GM21576 (cell line): ENCODE measurements at regions not wholly inside any gene's neighbourhood (a gene's known extent, or its start where the extent isn't known, plus 50 kb on each side); places are given as distances from the start of the nearest gene placed in this dataset.

ENCODE experiments used
- ATAC-seq: cut with Tn5 transposase; IDR thresholded peaks from one replicate; pipeline ENCODE4 v1.9.1; 2021; ENCODE audit warnings: mild to moderate bottlenecking, moderate library complexity; ENCODE audit not compliant: unreplicated experiment

DNA sequence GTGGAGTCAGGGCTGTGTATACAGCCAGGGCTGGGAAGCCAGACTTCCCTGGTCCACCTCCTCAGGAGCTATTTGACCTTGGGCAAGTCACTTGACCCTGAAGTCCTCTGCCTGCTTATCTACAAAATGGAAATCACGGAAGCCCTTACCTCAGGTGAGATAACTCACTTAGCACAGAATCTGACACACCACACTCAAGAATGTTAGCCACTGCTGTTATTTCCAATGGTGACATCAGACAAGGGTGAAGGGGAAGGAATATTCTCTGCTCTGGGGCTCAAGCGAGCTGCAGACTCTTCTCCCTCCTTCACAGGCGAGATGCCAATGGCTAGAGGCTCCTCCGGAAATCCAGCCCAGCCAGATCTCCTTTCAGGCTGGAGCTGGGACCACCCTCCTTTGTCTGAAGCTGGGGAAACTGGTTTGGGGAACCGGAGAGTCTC lies 189.6 kb downstream of the HAUS1 start:
- no peak for ATAC-seq

DNA sequence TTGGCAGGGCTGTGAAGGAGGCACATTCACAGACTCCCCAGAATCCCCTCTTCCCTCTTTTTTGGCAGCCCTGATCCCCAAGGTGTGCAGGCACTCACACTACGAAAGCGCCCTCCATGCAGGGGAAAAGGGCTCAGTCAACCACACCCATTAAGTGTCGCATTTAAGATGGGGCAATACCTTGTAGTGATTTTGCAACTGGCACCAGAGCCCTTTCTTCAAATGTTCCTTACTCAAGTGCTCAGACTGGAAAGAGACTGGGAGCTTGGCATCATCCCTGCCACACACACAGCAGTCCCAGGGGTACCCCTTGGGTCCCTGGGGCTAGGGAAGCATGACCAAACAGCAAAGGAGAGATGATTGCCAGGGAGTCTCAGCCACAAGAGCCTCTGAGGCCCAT lies 190.1 kb downstream of the HAUS1 start:
- no peak for ATAC-seq

DNA sequence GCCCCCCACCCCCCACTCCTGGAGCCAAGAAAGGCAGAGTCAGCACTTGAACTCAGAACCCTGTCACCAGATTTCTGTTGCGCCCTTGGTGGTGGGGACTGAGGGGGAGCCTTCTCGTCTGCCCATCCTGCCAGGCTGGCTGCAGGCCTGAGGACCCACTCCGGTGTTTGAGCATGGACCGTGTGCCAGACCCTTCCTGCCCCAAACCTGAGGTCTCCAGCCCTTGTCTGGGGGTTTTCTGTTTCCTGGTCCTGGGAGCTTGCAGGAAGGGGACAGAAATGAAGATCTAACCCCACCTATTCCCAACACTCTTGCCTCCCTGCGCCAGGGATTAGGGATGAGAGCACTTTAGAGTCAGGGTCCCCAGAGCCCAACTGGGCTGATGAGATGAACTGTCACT lies 190.6 kb downstream of the HAUS1 start:
- ATAC-seq: no peak

DNA sequence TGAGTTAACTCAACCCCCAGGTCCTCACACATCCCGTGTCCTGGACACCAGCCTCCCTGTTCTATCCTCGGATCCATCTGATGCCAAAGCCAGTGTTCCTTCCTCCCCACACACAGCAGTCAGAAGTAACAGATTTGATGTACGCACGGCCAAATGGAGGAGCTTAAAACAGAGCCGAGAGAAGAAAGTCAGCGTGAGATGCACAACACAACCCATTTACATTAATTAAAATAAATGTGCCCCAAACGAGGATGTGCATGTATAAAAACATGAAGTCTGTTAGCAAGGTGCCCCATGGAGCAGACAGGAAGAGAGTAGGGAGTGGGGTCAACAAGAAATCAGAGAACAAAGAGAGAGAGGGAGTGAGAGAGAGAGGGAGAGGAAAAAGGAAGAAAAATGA lies 191.2 kb downstream of the HAUS1 start:
- ATAC-seq: no peak

DNA sequence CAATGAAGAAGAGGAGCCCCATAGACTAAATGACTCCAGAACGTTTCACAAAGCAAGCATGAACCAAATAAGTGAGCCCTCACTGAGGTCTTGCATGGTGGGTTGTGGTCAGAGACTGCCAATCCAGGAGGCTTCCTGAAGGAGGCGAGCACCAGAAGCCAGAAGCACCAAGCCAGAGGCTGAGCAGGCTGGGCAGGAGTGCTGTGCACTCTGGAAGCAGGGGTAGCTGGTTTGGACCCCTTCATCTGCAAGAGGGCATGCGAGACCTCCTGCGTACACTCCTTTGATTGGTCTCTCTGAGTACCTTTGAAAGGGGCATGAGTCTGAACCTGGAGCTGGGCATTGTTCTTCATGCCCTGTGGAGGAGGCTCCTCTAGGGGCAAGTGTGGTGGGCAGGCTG lies 192.5 kb downstream of the HAUS1 start:
- ATAC-seq: no peak

DNA sequence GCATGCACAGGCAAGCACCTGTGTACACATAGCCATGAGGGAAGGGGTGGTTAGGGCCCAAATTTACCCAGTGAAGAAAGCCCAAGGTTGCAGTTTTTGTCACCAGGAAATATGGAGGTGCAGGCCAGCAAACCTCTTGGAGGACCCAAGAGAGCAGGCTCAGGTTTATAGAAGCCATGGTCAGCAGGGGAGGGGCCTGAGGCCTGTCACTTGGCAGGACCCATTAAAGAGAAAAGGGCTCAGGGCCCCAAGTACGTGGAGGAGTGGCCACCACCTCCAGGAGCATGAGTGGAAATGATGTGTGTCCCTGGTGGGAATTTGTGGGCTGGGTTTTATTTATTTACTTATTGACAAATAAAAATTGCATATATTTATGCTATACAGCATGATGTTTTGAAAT lies 192.9 kb downstream of the HAUS1 start:
- no peak for ATAC-seq

DNA sequence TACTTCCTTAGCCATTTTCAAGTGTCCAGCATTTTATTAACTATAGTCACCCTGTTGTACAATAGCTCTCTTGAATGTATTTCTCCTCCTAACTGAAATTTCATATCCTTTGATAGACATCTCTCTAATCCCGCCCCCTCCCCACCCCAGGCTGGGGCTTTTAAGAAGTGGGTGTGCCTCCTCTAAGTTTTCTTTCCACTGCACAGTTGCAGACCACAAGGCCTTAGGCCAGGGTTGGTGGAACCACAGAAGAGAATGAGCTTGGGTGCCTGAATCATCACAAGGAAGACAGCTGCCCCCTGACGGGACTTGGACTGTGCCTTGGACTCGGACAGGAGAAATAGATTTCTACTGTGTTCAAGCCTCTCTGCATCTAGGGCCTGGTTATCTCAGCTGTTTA lies 193.4 kb downstream of the HAUS1 start:
- ATAC-seq: no peak

DNA sequence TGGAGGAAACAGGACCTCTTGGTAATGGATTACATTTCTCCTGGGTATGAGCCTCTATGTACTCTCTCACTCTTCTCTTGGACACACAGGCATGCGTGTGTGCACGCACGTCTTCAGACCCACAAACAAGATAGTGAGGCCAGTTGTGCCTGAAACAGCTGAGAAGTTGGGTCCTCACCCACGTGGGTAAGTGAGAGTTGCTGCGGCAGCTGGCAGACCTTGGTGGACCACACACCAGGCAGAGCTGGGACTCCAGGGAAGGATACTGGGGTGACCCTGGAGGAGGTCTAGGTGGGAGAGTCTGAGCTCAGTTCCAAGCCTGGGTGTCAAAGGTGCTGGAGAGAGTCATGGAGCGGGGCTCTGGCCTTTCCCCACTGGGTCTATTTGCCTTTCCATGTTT lies 194.3 kb downstream of the HAUS1 start:
- ATAC-seq: no peak

DNA sequence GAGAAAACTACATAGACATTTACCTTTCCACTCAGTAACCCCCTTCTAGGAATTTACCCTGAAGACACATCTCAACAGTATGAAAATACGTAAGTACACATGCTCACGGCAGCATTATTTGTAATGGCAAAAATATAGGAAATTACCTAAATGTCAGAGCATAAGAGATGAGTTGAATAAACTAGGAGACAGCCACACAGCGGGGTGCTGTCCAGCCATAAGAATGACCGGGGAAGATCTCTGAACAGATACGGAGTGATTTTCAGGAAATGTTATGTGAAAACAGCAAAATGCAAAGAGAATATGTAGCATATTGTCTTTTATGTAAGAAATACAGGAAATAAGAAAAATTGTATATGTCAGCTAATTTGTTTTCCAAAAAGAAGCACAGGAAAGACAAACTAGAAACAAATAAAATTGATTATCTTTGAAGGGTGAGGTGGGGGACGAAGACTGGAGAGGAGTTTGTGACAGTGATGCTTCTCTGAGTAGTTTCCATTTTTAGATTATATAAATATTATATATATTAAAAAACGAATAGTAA lies 195.4 kb downstream of the HAUS1 start:
- no peak for ATAC-seq

DNA sequence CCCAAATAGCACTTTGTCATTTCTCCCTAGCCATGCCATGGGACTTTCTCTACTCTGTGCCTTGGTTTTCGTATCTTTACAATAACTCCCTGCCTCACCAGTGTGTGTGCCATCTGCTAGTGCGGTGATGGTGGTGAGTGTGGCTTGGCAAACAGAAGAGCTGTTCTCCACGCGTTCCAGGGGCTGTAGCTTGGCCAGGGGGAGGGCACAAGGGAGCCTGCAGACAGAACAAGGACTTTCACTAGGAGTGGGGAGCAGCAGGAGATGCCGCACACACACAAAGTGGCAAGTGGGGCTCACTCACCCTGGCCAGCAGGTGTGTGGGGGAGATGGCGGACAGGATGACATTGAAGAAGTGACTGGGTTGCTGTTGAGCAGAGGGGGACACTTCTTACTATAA lies 196.9 kb downstream of the HAUS1 start:
- no peak for ATAC-seq

DNA sequence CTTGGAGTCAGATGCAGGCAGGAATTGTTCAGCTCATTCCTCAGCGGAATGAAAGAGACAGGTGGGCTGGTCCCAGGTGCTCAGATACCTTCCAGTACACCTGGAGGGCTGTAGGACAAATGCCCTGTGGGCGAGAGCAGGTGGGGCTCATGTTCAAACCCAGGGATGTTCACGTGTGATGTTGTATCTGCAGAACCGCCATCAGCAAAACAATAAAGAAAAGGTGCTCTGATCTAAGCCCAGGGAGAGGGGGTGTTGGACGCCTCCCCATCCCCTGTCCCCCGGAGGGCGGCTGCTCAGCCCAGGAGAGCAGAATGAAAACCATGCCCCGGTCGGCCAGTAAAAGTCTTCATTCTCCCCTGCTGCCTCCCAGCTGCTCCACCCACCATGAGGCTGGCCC lies 197.4 kb downstream of the HAUS1 start:
- no peak for ATAC-seq

DNA sequence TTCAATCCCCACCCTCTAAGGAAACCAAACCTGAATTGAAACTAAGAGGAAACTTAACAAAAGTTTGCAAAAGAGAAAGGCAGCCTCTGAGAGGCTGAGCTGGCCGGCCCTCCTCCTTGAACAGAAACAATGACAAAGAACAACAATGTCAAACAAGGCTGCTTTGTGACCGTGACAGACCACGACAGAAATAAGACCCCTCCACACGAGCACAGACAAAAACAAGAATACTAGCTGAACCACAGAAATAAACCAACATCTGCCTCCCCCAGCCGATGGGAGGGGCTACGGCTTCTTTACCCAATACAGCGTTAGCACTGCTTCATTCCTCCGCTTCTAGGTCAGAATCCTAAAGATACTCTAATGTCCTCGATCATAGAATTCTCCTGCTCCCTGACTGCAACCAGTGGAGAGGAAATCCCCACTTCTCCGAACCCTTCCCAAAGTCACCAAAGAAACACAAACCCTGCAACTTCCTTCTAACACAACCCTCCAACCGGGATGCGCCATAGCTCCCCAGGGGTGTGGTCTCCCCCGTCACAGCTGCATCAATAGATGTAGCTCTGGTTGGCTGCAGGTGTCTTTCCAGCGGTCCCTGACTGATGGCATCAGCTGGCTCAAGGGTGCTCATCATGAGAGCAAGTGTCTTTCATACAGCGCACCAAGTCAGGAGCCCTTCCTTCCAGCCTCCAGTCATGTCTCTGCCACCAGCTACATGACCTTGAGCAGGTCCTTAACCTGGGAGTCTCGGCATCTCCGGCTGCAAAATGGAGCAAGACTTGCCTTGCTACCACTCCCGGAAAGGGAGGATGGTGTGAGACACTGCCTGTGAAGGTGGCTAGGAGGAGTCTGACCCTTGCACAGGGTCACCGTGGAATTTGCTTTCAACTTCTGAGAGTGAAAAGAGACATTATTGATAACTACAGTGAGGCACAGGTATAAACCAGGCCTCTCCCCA lies 198.6 kb downstream of the HAUS1 start:
- ATAC-seq: no peak

DNA sequence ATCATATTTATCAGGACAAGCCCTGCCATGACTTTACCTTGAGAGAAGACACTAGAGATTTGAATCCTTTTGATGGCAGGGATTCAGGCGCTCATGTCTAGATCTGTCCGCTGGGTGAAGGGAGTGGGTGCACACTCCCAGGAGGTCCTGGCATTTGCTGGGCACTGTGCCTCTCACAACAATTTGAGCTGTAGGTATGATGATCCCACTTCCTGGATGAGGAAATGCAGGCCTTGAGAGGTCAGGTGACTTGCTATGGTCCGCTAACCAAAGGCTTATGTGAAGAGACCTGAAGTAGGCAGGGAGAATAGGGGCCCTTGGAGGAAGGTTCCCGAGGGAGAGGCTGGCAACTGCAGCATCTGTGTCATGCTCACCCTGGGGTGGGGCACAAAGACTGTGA lies 206.1 kb downstream of the HAUS1 start:
- ATAC-seq: no peak

DNA sequence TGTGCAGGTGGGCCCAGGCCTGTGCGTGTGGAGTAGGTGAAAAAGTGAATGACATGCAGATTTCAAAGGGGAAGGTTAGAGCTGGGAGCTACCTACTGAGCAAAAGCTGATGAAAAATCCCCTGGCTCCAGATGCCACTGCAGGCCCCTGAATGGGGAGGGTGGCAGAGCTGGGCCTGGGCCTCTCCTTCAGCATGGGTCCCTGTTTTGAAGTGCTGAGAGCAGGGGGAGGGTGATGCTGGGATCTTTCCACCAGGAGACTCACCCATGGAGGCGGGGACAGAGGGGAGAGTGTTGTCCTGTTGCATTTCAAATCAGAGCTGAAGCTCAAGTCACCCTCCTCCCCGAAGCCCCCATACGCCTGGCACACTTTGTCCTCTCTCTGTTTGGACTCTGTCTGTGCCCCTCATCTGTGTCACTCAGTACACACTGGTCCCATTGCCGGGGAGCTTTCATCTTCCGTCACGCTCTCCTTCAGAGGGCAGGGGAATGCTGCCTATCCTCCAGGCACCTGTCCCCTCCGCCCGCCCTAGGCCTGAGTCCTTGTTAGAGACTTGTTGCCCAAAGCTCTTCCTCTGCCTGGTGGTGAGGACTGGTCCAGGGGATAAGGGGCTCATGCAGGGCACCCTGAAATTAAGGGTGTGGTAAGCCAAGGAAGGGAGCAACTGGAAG lies 206.6 kb downstream of the HAUS1 start:
- ATAC-seq: no peak

DNA sequence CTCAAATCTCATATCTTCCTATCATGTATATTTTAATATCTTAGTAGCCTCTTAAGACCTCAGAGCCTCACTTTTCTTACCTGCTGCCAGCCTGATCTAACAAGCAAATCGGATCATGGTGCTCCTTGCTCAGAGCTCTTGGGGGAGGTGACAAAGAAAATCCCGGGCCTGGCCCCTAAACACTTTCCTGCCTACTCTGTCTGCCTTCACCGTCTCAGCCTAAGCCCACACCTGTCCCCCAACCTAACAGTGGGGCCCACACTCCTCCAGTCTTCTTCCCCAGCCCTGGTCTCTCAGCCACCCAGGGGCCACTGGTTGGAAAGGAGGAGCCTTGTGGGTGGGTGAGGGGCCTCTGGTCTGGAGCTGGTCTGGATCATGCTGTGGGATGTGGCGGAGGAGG lies 207.3 kb downstream of the HAUS1 start:
- ATAC-seq: no peak

DNA sequence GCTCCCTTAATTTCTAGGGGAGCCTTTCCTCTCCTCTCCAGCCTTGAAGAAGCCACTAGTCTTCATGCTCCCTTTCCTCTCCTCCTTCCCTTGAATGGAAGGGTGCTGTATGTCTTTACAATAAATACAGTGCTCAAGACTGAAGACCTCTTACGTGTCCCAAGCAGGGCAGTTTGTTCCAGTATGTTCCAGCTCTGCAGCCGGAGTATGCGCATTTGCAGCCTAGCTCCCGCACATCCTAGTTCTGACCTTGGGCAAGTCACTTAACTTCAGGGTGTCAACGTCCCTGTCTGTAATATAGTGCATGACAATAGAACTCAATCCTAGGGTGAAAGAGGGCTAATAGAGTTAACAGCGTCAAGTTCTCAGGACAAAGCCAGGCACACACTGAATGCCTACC lies 208.0 kb downstream of the HAUS1 start:
- no peak for ATAC-seq

DNA sequence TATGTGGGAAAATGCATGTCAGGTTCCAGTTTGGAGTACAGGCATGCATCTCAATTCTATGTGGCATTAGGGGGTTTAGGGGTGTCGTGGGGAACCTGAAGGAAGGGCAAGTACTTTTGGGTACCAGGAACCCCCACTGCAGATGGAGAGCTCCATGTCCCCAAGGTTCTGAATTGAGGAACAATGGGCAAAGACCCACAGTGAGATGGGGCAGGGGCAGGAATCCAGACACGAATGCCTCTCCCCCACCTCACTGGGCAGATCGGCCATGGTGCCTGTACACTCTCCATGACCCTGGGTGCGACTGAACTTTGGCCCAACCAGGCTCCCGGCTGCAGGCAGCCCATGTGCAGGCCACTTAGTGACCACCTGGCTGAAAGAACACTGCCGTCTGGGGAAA lies 209.3 kb downstream of the HAUS1 start:
- ATAC-seq: no peak

DNA sequence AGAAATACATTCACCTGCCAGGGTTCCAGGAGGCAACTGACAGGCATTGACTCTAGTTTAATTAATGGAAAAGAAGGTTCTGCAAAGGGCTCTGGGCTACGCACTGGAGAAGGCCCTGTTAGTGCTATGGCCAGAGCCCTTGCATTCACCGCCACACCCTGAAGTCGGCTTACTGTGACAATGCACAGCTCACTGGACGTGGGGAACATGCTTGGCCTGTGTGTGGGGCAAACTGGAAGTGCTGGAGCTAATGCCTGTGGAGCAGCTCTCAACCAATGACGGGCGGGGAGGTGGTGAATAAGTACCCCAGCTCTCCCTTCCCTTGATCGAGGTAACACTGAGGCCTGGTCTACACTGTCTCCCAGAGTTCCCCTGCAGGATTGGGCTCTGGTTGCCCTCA lies 209.8 kb downstream of the HAUS1 start:
- ATAC-seq: no peak

DNA sequence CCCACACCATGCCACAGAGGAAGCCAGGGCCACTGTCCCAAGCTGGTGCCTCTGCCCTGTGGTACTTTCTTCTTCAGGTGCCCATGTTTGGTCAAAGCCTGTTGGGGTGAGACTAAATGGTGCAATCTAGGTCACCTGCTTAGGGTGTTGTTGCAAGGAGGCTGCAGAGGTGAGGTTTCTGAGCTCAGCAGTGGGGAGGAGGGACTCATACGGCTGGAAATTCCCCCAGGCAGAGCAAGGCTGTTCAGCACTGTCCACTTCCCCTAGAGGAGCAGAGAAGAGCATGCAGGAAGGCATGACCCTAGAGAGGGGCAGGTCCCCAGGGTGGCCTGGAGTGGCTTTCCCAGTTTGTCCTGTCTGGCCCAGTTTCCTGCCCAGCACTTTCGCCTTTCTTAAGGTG lies 211.0 kb downstream of the HAUS1 start:
- ATAC-seq: no peak

DNA sequence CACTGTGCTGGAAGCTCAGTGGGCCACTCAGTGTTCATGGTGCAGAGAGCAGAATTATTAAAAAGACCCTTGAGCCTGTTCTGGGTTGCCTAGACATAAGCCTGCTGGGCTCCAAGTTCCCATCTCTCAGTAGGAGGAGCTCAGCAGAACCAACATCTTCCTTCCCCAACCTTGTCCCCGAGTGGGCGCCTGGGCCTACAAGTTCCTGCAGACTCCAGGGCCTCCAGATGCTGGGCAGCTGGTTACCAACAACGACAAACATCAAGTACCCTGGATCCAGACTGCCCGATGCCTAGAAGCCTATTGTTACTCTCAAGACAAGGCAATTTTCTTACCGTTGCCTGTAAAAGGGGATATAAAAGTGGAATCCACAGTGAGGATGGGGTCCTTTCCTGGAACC lies 214.2 kb downstream of the HAUS1 start:
- no peak for ATAC-seq

DNA sequence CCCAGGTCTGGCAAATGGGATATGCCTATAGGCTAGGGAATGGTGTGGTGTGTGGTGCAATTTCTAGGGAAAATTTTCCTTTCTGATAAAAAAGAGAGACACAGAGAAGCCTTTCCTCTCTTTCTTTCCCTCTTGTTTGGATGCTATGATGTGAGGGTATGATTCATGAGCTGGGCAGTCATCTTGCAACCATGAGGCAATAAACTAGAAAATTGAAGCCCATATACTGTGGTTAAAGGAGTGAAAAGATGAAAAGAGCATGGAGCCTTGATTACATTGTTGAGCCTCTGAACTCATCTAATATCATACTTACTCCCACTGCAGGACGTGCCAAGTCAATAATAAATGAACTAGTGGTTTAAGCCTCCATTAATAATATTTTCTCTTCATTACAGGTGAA lies 215.6 kb downstream of the HAUS1 start:
- no peak for ATAC-seq

DNA sequence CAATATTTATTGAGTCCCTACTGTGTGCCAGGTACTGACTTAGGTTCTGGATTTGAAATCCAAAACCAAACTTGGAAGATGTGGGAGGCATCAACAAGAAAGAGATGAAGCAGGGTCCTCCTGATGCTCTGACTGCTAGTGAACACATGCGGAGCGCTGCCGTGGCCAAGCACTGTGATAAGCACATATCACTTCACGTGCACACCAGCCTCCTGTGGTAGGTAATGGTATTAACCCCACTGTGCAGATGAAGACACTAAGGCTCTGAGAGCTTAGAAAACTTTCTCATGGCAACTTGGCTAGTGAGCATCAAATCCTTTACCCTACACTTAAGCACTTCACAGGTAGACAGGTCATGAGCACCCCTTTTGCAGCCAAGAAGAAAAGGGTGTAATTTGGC lies 216.1 kb downstream of the HAUS1 start:
- no peak for ATAC-seq
